AG09309 (cell line): ENCODE measurements at regions not wholly inside any gene's neighbourhood (a gene's known extent, or its start where the extent isn't known, plus 50 kb on each side); places are given as distances from the start of the nearest gene placed in this dataset.

Source experiments
- DNase-seq: peaks from one replicate; pipeline ENCODE4 v3.0.0-alpha.2; 2010; ENCODE audit warnings: low read depth
- H3K4me3 ChIP-seq: 2 replicates; pipeline ENCODE4 v1.5.1; 2011; ENCODE audit warnings: mild to moderate bottlenecking, low read depth, low read length, moderate library complexity; ENCODE audit not compliant: control insufficient read depth
- TF ChIP-seq, protein P1 (sequence below): IDR thresholded peaks from 2 replicates; pipeline ENCODE4 v1.5.1; 2011; ENCODE audit warnings: mild to moderate bottlenecking, low read depth, low read length, inconsistent platforms; ENCODE audit not compliant: insufficient read depth, control insufficient read depth; ENCODE audit errors: missing control alignments

DNA sequence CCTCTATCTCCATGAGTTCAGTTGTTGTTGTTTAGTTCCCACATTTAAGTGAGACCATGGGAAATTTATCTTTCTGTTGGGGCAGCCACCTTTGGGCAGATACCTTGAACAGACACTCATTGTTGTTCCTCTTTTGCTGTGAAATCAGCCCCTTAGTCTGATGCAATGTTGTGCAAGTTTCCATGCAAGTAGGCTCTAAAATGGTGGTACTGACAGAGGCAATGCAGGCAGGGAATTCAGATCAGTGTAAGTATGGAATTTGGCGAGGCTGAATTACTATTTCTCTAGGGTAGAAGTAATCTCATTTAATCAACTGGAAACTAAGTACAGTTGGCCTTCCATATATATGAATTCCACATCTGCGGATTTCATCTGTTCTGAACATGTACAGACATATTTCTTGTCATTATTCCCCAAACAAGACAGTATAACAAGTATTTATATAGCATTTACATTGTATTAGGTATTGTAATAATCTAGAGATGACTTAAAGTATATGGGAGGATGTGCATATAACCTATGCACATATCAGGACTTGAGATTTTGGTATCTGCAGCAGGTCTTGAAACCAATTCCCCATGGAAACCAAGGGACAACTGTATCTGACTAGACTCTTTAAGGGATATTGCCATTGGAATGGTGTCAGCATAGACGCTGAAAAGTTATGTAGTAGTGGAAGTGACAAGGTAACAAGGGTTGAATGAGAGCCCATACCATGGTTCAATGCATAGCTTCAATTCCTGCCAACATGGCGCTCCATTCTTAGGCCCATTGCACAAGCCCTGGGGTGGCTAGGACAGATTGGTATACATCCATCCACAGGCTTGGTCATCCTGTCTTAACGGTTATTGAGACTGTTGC lies 281.5 kb upstream of the HTR2A start:
- no peak for DNase-seq

DNA sequence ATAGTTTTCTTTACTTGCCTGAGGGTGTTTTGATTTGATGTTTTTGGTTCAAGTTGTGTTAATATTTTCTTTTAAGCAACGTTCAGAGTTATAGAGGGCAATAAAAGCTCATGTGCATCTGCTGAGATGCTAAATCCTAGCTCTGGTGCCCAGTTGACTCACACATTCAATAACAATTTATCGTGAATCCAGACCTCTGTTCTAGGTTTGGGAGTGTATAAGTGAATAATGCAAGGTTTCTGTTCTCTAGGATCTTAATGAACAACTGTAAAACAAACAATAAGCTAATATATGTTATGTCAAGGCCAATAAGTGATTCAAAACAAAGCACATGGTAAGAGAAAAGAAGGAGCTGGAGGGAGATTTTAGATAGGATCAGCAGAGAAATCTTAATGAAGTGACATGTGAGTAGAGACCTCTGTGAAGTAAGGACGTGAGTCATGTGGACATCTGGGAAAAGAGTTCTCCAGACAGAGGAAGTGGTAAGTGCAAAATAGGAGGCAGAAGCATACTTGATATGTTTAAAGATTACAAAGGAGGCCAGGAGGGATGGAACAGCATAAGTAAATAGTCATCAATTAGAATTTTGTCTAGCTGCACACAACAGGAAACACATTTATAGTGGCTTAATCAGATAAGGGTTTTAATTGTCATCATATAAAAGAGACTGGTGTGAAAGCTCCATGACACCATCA lies 278.5 kb upstream of the HTR2A start:
- no peak overlapping the region for H3K4me3 ChIP-seq
- TF ChIP-seq, protein P1, sequence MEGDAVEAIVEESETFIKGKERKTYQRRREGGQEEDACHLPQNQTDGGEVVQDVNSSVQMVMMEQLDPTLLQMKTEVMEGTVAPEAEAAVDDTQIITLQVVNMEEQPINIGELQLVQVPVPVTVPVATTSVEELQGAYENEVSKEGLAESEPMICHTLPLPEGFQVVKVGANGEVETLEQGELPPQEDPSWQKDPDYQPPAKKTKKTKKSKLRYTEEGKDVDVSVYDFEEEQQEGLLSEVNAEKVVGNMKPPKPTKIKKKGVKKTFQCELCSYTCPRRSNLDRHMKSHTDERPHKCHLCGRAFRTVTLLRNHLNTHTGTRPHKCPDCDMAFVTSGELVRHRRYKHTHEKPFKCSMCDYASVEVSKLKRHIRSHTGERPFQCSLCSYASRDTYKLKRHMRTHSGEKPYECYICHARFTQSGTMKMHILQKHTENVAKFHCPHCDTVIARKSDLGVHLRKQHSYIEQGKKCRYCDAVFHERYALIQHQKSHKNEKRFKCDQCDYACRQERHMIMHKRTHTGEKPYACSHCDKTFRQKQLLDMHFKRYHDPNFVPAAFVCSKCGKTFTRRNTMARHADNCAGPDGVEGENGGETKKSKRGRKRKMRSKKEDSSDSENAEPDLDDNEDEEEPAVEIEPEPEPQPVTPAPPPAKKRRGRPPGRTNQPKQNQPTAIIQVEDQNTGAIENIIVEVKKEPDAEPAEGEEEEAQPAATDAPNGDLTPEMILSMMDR = no peak
- peak; percentile 50 for DNase-seq

More for the DNA sequence above, 281.5 kb upstream of the HTR2A start:
- H3K4me3 ChIP-seq = no peak overlapping the region
- TF ChIP-seq, protein P1 = no peak

DNA sequence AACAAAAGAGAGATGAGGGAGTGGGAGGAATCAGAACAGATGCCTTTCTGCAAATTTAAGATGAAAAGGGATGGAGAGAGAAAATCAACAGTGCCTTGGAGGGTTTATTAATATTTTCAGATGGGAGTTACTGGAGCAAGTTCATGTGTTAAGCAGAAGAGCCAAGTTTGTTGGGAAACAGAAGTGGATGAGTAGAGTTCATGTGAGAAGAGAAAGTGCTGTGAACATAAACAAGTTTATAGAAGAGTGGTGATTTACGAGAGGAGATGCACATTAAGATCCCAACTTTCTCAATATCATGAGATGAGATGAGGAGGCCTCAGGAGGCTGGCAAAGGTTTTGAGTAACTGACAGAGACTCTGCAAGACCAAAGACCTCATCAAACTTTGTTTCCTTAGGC lies 274.1 kb upstream of the HTR2A start:
- DNase-seq = no peak
- TF ChIP-seq, protein P1 = no peak
- no peak overlapping the region for H3K4me3 ChIP-seq

DNA sequence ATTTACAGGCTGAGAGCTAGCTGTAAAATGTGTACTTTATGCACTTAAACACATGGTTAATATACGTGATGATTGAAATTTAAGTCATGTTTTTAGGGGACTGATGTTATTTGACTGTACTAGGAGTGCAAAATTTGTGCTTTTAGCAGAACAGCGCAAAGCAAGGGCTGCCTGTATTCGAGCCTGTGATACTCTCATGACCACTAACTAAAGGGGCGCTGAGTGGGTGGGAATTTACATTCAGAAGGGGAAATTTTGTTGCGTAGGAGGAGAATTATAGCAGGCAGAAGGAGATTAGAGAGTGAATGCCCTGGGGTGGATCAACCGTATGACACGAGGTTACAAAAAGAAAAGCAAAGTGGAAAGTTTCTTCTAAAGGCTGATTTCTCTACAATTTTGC lies 271.8 kb upstream of the HTR2A start:
- H3K4me3 ChIP-seq = no peak overlapping the region
- TF ChIP-seq, protein P1 = no peak
- DNase-seq = no peak

DNA sequence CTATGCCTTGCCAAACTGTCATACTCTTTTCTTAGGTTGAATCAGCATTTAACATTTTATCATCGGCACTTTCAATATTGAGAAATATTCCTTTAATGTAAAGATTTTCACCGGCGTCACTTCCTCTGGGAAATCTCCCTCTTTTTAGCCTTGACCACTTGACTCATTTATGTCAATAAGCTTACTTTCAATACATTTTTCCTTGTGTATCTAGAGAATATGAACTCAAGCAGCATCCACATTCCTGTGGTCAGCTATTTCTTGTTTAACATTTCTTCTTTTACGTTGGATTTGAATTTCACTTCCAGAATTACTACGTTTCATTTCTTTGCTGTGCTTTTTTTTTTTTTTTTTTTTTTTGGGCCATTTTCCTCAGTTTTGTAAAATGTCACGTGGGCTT lies 271.2 kb upstream of the HTR2A start:
- TF ChIP-seq, protein P1 = no peak
- H3K4me3 ChIP-seq = no peak overlapping the region
- no peak for DNase-seq

DNA sequence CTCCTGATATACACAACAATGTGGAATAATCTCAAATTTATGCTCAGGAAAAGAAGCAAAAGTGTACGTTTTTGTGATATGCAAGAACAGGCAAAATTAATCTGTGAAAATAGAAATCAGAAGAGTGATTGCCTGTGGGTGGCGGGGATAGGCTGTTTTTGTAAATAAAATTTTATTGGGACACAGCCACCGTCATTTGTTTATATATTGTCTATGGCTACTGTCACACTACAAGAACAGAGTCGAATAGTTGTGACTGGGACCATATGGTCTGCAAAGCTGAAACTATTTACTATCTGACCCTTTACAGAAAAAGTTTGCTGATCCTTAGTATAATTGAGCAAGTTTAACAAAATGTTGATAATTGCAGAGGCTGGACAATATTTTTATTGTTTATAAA lies 269.5 kb upstream of the HTR2A start:
- DNase-seq = no peak
- TF ChIP-seq, protein P1 = no peak
- no peak overlapping the region for H3K4me3 ChIP-seq
